NOMO-1 treated with dmso at 0.1 percent for 144 hours (cell line): ENCODE measurements at regions not wholly inside any gene's neighbourhood (a gene's known extent, or its start where the extent isn't known, plus 50 kb on each side); places are given as distances from the start of the nearest gene placed in this dataset.
A peak's percentile ranks its signal among the peaks of the same experiment; 100 is the strongest.
"Not testable (repeated sequence)": the region's sequence is repeated elsewhere in the genome, so short reads cannot be mapped to it uniquely, and the experiment has no call there.

Experiments used
- DNase-seq: peaks from one replicate; lab custom pipeline; 2025; ENCODE audit not compliant: unreplicated experiment; lab: John Stamatoyannopoulos, UW

GRCh38 chr22:23397613-23398567 lies 182.2 kb downstream of the IGLL1 start:
- no peak for DNase-seq

GRCh38 chr22:23397008-23397612 lies 183.0 kb downstream of the IGLL1 start:
- DNase-seq: no peak

GRCh38 chr22:23396362-23397007 lies 183.6 kb downstream of the IGLL1 start:
- no peak for DNase-seq

- DNase-seq: no peak
These were observed 184.3 kb downstream of the IGLL1 start for GRCh38 chr22:23395530-23396361.

GRCh38 chr22:23394525-23395326 lies 185.4 kb downstream of the IGLL1 start:
- DNase-seq: no peak

GRCh38 chr22:23393721-23394320 lies 186.3 kb downstream of the IGLL1 start:
- DNase-seq: no peak

- DNase-seq: not testable (repeated sequence)
These were observed 186.9 kb downstream of the IGLL1 start for GRCh38 chr22:23393199-23393598.

GRCh38 chr22:23392420-23393121 lies 187.5 kb downstream of the IGLL1 start:
- no peak for DNase-seq

- no peak for DNase-seq
These were observed 189.1 kb downstream of the IGLL1 start for GRCh38 chr22:23391022-23391421.

GRCh38 chr22:23389271-23390071 lies 190.6 kb downstream of the IGLL1 start:
- no peak for DNase-seq

- no peak for DNase-seq
These were observed 191.6 kb downstream of the IGLL1 start for GRCh38 chr22:23388517-23388890.

- no peak for DNase-seq
These were observed 192.1 kb downstream of the IGLL1 start for GRCh38 chr22:23387827-23388516.

- no peak for DNase-seq
These were observed 193.1 kb downstream of the IGLL1 start for GRCh38 chr22:23386822-23387580.

- DNase-seq: peak; percentile 29
These were observed 194.1 kb downstream of the IGLL1 start for GRCh38 chr22:23385678-23386631.

GRCh38 chr22:23384923-23385677 lies 195.0 kb downstream of the IGLL1 start:
- DNase-seq: no peak
